ENCODE measurements at regions not wholly inside any gene's neighbourhood (a gene's known extent, or its start where the extent isn't known, plus 50 kb on each side); places are given as distances from the start of the nearest gene placed in this dataset.

DNA sequence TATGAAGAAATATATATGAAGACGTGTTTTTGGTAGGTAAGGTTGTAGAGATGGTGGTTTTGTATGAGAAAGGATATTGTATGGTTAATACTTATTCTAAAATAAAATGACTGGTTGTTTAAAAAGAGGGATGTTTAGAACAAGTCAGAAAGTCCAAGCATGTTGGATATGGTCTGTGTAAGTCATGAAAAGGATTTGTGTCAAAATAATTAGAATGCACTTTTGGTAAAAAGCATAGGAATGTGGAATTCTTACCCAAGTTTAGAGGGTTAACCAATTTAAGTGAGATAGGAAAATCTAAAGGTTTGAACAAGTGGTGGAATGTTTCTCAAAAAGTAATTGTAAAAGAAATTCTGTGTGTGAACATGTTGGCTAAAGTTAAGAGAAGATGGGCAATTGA is 1556.5 kb upstream of the C9orf72 start:
- H3K27me3 Mint-ChIP-seq, result no peaks in the 10 kb centered on the region
- no peaks in the 10 kb centered on the region for H3K9me3 ChIP-seq (ENCODE audit: control insufficient read depth in 1 of 2, low read length in 2 of 2)
- no peaks in the 10 kb centered on the region for H3K36me3 Mint-ChIP-seq
- H3K9me3 Mint-ChIP-seq, result peaks cover 8 to 34% (median 18%) of the 10 kb centered on the region in 8 donors
- intact Hi-C loops (cut with micrococcal nuclease), result no loop called here
- no peak overlapping the region for H3K4me3 Mint-ChIP-seq
- H3K4me1 ChIP-seq (ENCODE audit: insufficient read depth, low read length), result no peaks in the 10 kb centered on the region
- DNase-seq, result no peak
- no peak overlapping the region for H3K4me3 ChIP-seq (ENCODE audit: low read length in 2 of 2)
- CTCF ChIA-PET (ENCODE audit: partially characterized antibody), result no interaction called here
- POLR2A ChIA-PET (ENCODE audit: partially characterized antibody), result no interaction called here
- H3K27ac ChIP-seq (ENCODE audit: low read depth, low read length), result no peak overlapping the region
- H3K27me3 ChIP-seq (ENCODE audit: insufficient read depth, low read length), result no peaks in the 10 kb centered on the region
- no peak overlapping the region for H3K27ac Mint-ChIP-seq
- no peaks in the 10 kb centered on the region for H3K4me1 Mint-ChIP-seq
- no peaks in the 10 kb centered on the region for H3K36me3 ChIP-seq (ENCODE audit: insufficient read depth, low read length)

DNA sequence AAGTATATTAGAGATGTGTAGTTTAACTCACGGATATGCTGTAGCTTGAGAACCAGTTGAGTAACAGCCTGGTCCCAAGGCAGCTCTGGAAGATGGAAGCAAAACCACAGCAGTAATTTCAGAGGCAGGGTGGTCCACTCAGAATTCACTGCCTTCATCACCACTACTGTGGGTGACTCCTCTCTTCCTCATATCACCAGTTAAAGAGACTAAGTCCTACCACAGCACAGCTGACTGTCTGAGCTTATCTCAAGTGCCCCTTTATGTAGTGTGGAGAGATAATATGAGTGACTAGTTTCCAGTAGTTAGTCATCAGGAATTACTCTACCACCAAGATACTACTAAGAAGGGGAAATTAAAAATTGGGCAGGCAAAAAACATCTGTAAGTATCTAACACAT is 1571.2 kb upstream of the C9orf72 start:
- no peak overlapping the region for H3K4me3 Mint-ChIP-seq

DNA sequence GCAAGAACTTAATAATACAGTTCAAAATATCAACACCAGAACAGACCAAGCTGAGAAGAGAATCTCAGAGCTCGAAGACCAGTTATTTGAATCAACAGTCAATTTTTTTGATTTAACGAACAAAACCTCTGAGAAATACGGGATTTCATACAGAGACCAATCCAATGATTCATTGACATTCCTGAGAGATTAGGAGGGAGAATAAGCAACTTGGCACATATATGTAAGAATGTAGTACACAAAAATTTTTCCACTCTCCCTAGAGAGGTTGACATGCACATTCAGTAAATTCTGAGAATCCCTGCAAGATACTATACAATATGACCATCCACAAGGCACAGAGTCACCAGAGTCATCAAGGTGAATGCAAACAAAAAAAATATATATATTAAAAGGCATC is 1577.3 kb upstream of the C9orf72 start:
- Histone ChIP-seq H3K4me3 (ENCODE audit: low read length in 2 of 2) (no peak overlapping the region), H3K4me1 (ENCODE audit: insufficient read depth, low read length) (no peaks in the 10 kb centered on the region), H3K36me3 (ENCODE audit: insufficient read depth, low read length) (no peaks in the 10 kb centered on the region), H3K27ac (ENCODE audit: low read depth, low read length) (no peak overlapping the region), H3K27me3 (ENCODE audit: insufficient read depth, low read length) (no peaks in the 10 kb centered on the region), H3K9me3 (ENCODE audit: control insufficient read depth in 1 of 2, low read length in 2 of 2) (no peaks in the 10 kb centered on the region)
- Mint-ChIP-seq H3K4me1 (no peaks in the 10 kb centered on the region), H3K27me3 (no peaks in the 10 kb centered on the region), H3K4me3 (no peak overlapping the region), H3K9me3 (peaks cover 0 to 7% (median 0%) of the 10 kb centered on the region in 8 donors), H3K36me3 (no peaks in the 10 kb centered on the region), H3K27ac (no peak overlapping the region)
- ChIA-PET CTCF (ENCODE audit: partially characterized antibody) (interaction anchor here (0.9 kb wide), 1 partner anchor 9 kb away, joined by 3 read pairs; no protein-coding TSS in a partner anchor), POLR2A (ENCODE audit: partially characterized antibody) (no interaction called here)
- intact Hi-C loops (cut with micrococcal nuclease), result no loop called here
- DNase-seq, result no peak

More for the DNA sequence above, 1571.2 kb upstream of the C9orf72 start:
- no peaks in the 10 kb centered on the region for H3K4me1 ChIP-seq (ENCODE audit: insufficient read depth, low read length)
- H3K4me3 ChIP-seq (ENCODE audit: low read length in 2 of 2), result no peak overlapping the region
- no peaks in the 10 kb centered on the region for H3K4me1 Mint-ChIP-seq
- no peaks in the 10 kb centered on the region for H3K36me3 ChIP-seq (ENCODE audit: insufficient read depth, low read length)
- H3K27ac Mint-ChIP-seq, result no peak overlapping the region
- peaks cover 0 to 33% (median 5%) of the 10 kb centered on the region in 8 donors for H3K9me3 Mint-ChIP-seq
- POLR2A ChIA-PET (ENCODE audit: partially characterized antibody), result no interaction called here
- no peak overlapping the region for H3K27ac ChIP-seq (ENCODE audit: low read depth, low read length)
- intact Hi-C loops (cut with micrococcal nuclease), result no loop called here
- no peaks in the 10 kb centered on the region for H3K27me3 Mint-ChIP-seq
- no peaks in the 10 kb centered on the region for H3K27me3 ChIP-seq (ENCODE audit: insufficient read depth, low read length)
- no peaks in the 10 kb centered on the region for H3K36me3 Mint-ChIP-seq
- CTCF ChIA-PET (ENCODE audit: partially characterized antibody), result no interaction called here
- H3K9me3 ChIP-seq (ENCODE audit: control insufficient read depth in 1 of 2, low read length in 2 of 2), result no peaks in the 10 kb centered on the region
- DNase-seq, result no peak

DNA sequence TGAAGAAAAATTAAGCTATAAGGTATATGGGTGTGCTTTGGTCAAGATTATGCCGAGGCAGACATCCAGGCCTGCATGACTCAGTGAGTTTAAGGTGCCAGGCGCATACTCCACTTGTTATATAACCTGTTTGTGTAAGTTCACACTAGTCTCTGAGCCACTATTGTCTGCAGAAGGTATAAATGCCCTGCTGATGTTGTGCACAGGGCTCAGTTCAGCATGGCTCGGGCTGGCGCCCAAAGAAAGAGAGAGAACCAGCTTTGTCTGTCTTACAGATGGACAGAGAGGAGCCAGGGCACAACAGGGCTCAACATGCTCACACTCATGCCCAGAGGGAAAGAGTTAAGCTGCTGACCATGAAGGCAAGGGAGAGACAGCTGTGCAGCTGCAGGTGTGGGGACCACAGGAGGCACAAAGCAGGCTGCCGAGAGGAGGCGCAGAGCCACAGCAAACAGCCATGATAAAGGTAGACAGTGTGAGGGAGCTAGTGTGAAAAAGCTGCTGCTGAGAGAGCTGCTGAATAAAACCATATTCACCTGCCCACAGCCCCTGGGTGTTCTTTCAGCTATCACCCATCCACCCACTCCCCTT is 1587.6 kb upstream of the C9orf72 start:
- DNase-seq, result no peak
- CTCF ChIA-PET (ENCODE audit: partially characterized antibody), result no interaction called here
- H3K36me3 ChIP-seq (ENCODE audit: insufficient read depth, low read length), result no peaks in the 10 kb centered on the region
- H3K27me3 ChIP-seq (ENCODE audit: insufficient read depth, low read length), result no peaks in the 10 kb centered on the region
- no peak overlapping the region for H3K4me3 ChIP-seq (ENCODE audit: low read length in 2 of 2)
- no peaks in the 10 kb centered on the region for H3K4me1 Mint-ChIP-seq
- no peaks in the 10 kb centered on the region for H3K9me3 ChIP-seq (ENCODE audit: control insufficient read depth in 1 of 2, low read length in 2 of 2)
- no peaks in the 10 kb centered on the region for H3K36me3 Mint-ChIP-seq
- POLR2A ChIA-PET (ENCODE audit: partially characterized antibody), result no interaction called here
- peaks cover 0 to 7% (median 2%) of the 10 kb centered on the region in 8 donors for H3K9me3 Mint-ChIP-seq
- intact Hi-C loops (cut with micrococcal nuclease), result loop anchor here (10.0 kb wide), 1 partner anchor 56 kb away; no protein-coding TSS in a partner anchor
- no peaks in the 10 kb centered on the region for H3K4me1 ChIP-seq (ENCODE audit: insufficient read depth, low read length)
- no peak overlapping the region for H3K4me3 Mint-ChIP-seq
- no peak overlapping the region for H3K27ac ChIP-seq (ENCODE audit: low read depth, low read length)
- no peaks in the 10 kb centered on the region for H3K27me3 Mint-ChIP-seq
- H3K27ac Mint-ChIP-seq, result no peak overlapping the region

DNA sequence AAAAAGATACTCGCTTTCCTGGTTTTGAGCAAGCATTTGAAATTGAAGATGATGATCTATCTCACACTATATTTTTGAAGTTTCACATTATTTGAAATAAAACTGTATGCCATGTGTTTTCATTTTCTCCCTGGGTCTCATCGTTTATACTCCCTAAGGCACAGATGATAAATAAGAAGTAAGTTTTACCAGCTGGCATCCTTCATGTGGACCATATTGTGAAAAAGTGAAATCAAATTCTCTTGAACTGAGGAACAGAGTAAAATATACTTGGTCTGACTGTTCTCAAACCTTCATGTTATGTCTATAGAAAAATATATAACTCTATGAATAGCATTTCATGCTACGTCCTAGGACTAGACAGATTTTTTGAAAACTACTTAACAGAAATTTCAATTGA is 1600.9 kb upstream of the C9orf72 start:
- Mint-ChIP-seq H3K4me1 (no peaks in the 10 kb centered on the region), H3K9me3 (peaks cover 0 to 4% (median 0%) of the 10 kb centered on the region in 8 donors), H3K27ac (no peak overlapping the region), H3K4me3 (no peak overlapping the region), H3K27me3 (no peaks in the 10 kb centered on the region), H3K36me3 (no peaks in the 10 kb centered on the region)
- Histone ChIP-seq H3K27ac (ENCODE audit: low read depth, low read length) (no peak overlapping the region), H3K27me3 (ENCODE audit: insufficient read depth, low read length) (no peaks in the 10 kb centered on the region), H3K9me3 (ENCODE audit: control insufficient read depth in 1 of 2, low read length in 2 of 2) (no peaks in the 10 kb centered on the region), H3K4me1 (ENCODE audit: insufficient read depth, low read length) (no peaks in the 10 kb centered on the region), H3K4me3 (ENCODE audit: low read length in 2 of 2) (no peak overlapping the region), H3K36me3 (ENCODE audit: insufficient read depth, low read length) (no peaks in the 10 kb centered on the region)
- intact Hi-C loops (cut with micrococcal nuclease), result no loop called here
- ChIA-PET POLR2A (ENCODE audit: partially characterized antibody) (no interaction called here), CTCF (ENCODE audit: partially characterized antibody) (no interaction called here)
- no peak for DNase-seq

DNA sequence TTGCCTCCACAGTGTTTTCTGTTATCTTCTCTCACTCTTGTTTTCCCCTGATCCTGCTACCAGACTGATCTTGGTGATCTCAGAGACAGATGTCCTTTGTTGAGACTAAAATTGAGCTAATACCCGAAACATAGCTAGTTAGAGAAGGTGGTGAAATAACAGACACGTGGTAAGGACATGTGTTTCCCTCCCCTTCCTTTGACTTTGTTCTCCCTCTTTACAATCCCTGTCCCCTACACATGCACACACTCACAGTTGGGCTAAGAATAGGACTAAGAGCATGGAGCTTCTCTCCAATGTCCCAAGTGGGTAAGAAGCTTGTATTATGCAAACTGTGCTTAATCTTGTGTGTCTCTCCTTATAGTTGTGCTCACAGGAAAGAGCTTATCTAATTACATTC is 1603.0 kb upstream of the C9orf72 start:
- no peak for DNase-seq
- H3K36me3 ChIP-seq (ENCODE audit: insufficient read depth, low read length), result no peaks in the 10 kb centered on the region
- H3K9me3 ChIP-seq (ENCODE audit: control insufficient read depth in 1 of 2, low read length in 2 of 2), result no peaks in the 10 kb centered on the region
- H3K36me3 Mint-ChIP-seq, result no peaks in the 10 kb centered on the region
- H3K4me3 ChIP-seq (ENCODE audit: low read length in 2 of 2), result no peak overlapping the region
- no peak overlapping the region for H3K27ac Mint-ChIP-seq
- H3K4me1 Mint-ChIP-seq, result no peaks in the 10 kb centered on the region
- POLR2A ChIA-PET (ENCODE audit: partially characterized antibody), result no interaction called here
- no peak overlapping the region for H3K4me3 Mint-ChIP-seq
- no peaks in the 10 kb centered on the region for H3K4me1 ChIP-seq (ENCODE audit: insufficient read depth, low read length)
- intact Hi-C loops (cut with micrococcal nuclease), result no loop called here
- H3K27me3 ChIP-seq (ENCODE audit: insufficient read depth, low read length), result no peaks in the 10 kb centered on the region
- CTCF ChIA-PET (ENCODE audit: partially characterized antibody), result no interaction called here
- no peaks in the 10 kb centered on the region for H3K27me3 Mint-ChIP-seq
- H3K9me3 Mint-ChIP-seq, result peaks cover 0 to 4% (median 0%) of the 10 kb centered on the region in 8 donors
- H3K27ac ChIP-seq (ENCODE audit: low read depth, low read length), result no peak overlapping the region

DNA sequence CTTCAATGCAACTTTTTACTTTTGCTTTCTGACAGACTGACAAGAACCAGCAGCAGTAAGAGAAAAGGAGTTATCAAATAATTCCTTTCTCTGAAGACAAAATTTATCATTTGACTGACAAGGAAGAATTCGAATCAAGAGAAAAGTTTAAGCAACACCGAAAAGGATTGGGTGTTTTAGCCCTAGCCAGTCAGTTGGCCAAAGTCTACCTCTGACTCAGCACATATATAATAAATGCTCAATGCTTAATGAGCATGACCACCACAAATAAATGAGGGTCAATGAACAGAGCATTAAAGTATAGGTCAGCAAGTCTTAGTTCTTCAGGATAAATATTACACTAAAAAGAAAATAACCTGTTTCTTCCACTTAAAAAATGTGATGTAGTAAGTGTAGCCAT is 1603.5 kb upstream of the C9orf72 start:
- H3K4me3 Mint-ChIP-seq, result no peak overlapping the region
- POLR2A ChIA-PET (ENCODE audit: partially characterized antibody), result no interaction called here
- peaks cover 0 to 4% (median 0%) of the 10 kb centered on the region in 8 donors for H3K9me3 Mint-ChIP-seq
- Histone ChIP-seq H3K4me1 (ENCODE audit: insufficient read depth, low read length) (no peaks in the 10 kb centered on the region), H3K4me3 (ENCODE audit: low read length in 2 of 2) (no peak overlapping the region), H3K27ac (ENCODE audit: low read depth, low read length) (no peak overlapping the region), H3K27me3 (ENCODE audit: insufficient read depth, low read length) (no peaks in the 10 kb centered on the region), H3K36me3 (ENCODE audit: insufficient read depth, low read length) (no peaks in the 10 kb centered on the region), H3K9me3 (ENCODE audit: control insufficient read depth in 1 of 2, low read length in 2 of 2) (no peaks in the 10 kb centered on the region)
- no peak overlapping the region for H3K27ac Mint-ChIP-seq
- no peaks in the 10 kb centered on the region for H3K36me3 Mint-ChIP-seq
- no peaks in the 10 kb centered on the region for H3K4me1 Mint-ChIP-seq
- intact Hi-C loops (cut with micrococcal nuclease), result no loop called here
- CTCF ChIA-PET (ENCODE audit: partially characterized antibody), result no interaction called here
- no peaks in the 10 kb centered on the region for H3K27me3 Mint-ChIP-seq
- no peak for DNase-seq

DNA sequence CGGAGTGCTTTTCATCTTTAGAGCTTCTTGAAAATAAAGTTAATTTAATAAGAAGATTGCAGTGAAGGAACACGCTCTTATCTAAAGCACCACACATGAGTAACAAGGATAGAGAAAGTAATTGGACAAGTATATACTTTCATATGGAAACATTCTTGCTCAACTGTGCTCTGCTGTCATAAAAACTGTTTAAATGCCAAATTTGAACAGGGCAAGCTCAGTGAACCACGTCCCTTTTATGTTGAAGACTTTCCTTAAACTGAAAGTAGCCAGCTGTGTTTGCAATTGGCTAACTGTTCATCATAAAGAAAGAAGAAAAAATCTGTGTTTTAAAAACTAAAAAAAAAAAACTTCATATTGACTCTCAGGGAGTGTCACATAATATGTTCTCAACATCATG is 1610.7 kb upstream of the C9orf72 start:
- no peaks in the 10 kb centered on the region for H3K4me1 Mint-ChIP-seq
- ChIA-PET CTCF (ENCODE audit: partially characterized antibody) (no interaction called here), POLR2A (ENCODE audit: partially characterized antibody) (no interaction called here)
- Histone ChIP-seq H3K9me3 (ENCODE audit: control insufficient read depth in 1 of 2, low read length in 2 of 2) (no peaks in the 10 kb centered on the region), H3K36me3 (ENCODE audit: insufficient read depth, low read length) (no peaks in the 10 kb centered on the region), H3K27ac (ENCODE audit: low read depth, low read length) (no peak overlapping the region), H3K4me1 (ENCODE audit: insufficient read depth, low read length) (no peaks in the 10 kb centered on the region), H3K27me3 (ENCODE audit: insufficient read depth, low read length) (no peaks in the 10 kb centered on the region), H3K4me3 (ENCODE audit: low read length in 2 of 2) (no peak overlapping the region)
- DNase-seq, result no peak
- H3K27ac Mint-ChIP-seq, result no peak overlapping the region
- no peaks in the 10 kb centered on the region for H3K27me3 Mint-ChIP-seq
- intact Hi-C loops (cut with micrococcal nuclease), result no loop called here
- H3K36me3 Mint-ChIP-seq, result no peaks in the 10 kb centered on the region
- peaks cover 0 to 2% (median 0%) of the 10 kb centered on the region in 8 donors for H3K9me3 Mint-ChIP-seq
- H3K4me3 Mint-ChIP-seq, result no peak overlapping the region

All from CD4-positive, alpha-beta memory T cell (primary cell).